ENCODE measurements at regions not wholly inside any gene's neighbourhood (a gene's known extent, or its start where the extent isn't known, plus 50 kb on each side); places are given as distances from the start of the nearest gene placed in this dataset.
"Not testable (repeated sequence)": the region's sequence is repeated elsewhere in the genome, so short reads cannot be mapped to it uniquely, and the experiment has no call there.

DNA sequence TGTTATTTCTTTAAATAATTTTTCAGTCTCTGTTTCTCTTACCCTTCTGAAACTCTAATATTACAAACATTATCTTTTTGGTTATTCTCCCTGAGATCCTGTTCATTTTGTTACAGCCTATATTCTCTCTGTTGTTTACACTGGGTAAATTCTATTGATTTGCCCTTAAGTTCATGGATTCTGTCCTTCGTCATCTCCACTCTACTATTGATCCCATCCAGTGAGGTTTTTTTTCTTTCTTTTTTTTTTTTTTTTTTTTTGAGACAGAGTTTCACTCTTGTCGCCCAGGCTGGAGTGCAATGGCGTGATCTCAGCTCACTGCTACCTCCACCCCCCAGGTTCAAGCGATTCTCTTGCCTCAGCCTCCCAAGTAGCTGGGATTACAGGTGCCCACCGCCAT lies 393.9 kb downstream of the ZNF674 start:
- DNase-seq = not testable (repeated sequence)

DNA sequence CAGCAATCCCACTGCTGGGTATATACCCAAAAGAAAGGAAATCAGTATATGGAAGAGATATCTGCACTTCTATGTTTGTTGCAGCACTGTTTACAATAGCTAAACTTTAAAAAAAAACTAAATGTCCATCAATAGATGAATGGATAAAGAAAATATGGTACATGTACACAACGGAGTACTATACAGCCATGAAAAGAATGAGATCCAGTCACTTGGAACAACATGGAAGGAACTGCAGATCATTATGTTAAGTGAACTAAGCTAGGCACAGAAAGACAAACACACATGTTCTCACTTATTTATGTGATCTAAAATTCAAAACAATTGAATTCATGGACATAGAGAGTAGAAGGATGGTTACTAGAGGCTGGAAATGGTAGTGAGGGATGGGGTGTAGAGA lies 400.7 kb downstream of the ZNF674 start:
- DNase-seq = no peak

DNA sequence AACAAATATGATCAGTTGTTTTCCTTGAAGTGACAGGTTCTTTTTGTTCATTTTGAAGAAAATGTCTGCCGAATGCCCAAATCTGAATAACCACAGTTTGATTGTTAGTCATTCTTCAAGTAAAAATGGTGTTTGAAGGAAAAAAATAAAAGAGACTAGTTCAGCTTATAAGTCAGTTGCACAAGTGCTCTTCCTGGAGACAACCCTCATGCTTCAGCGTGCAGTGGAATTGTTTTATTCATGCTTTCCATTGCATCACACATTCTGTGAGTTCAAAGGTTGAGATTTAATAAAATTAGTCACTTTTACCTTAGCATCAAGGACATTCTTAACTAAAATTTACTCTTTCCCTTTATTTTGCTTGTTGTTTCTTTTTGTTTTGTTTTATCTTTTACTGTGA lies 404.9 kb downstream of the ZNF674 start:
- no peak for DNase-seq

DNA sequence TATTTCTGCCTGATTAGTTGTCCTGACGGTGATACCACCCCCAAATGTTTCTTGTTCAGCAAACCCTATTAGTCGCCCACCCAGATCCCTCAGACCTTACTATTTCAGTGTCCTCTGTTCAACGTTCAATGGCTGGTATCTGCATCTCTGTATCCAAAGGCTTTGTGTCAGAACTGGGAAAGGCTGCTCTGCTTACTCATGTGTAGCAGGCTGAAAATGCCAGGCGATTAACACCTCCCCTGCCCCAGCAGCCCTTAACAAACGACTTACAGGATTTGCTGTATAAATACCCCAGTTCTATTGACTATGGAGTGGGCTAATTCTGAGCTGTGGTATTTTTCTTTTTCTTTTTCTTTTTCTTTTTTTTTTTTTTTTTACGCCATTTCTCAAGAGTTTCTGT lies 415.0 kb downstream of the ZNF674 start:
- no peak for DNase-seq

DNA sequence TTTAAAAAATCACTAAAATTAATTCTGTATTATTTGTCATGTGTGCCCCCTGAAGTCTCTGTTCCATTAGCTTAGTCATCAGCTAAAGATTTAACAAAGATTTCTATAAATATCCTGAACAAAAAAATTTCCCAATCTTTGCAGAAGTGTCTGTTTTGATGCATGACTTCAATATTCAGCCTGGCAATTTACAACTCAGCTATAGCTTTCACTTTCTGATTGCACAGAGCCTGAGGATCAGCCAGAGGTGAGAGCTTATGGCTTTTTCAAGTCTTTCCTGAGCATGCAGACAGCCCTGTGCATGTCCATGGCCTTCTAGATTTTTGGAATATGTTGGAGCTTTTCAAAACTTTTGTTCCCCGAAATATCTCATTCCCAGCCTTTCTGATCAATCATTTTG lies 420.1 kb downstream of the ZNF674 start:
- no peak for DNase-seq

DNA sequence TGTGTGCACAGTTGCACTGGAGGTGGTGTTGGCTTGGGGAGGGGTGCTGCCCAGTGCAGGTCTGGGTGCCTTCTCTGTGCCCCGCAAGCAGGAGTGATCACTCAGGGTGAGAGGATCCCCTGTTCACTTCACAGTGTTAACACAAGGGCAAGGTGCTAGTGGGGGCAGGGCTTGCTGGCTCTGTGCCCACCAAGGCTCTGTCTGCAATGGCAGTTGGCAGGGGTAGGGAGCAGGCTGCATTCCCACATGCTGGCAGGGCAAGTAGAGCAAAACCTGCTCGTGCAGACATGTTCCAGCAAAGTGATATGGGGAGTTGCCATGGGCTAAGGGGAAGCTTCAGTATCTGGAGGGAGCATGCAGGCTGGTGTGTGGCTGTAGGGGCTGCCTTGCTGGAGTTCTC lies 428.0 kb downstream of the ZNF674 start:
- DNase-seq = no peak

DNA sequence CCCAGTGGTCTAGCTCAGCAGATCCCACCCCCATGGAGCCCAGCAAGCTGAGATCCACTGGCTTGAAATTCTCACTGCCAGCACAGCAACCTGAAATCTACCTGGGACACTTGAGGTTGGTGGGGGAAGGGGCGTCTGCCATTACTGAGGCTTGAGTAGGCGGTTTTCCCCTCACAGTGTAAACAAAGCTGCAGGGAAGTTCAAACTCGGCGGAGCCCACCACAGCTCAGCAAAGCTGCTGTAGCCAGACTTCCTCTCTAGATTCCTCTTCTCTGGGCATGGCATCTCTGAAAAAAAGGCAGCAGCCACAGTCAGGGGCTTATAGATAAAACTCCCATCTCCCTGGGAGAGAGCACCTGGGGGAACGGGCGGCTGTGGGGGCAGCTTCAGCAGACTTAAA lies 457.9 kb downstream of the ZNF674 start:
- DNase-seq = not testable (repeated sequence)

DNA sequence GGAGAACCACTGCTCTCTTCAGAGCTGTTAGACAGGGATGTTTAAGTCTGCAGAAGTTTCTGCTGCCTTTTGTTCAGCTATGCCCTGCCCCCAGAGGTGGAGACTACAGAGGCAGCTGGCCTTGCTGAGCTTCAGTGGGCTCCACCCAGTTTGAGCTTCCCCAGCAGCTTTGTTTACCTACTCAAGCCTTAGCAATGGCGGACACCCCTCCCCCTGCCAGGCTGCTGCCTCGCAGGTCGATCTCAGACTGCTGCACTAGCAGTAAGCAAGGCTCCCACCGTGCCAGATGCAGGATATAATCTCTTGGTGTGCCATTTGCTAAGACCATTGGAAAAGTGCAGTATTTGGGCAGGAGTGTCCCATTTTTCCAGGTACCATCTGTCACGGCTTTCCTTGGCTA lies 465.1 kb downstream of the ZNF674 start:
- DNase-seq = not testable (repeated sequence)

DNA sequence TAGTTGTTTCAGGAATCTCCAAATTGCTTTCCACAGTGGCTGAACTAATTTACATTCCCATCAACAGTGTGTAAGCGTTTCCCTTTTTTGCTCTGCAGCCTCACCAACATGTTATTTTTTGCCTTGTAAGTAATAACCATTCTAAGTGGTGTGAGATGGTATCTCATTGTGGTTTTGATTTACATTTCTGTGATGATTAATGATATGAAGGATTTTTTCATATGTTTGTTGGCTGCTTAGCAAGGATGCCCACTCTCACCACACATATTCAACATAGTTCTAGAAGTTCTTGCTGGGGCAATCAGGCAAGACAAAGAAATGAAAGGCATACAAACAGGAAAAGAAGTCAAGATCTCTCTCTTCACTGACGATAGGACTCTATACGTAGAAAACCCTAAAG lies 472.4 kb downstream of the ZNF674 start:
- DNase-seq = no peak

DNA sequence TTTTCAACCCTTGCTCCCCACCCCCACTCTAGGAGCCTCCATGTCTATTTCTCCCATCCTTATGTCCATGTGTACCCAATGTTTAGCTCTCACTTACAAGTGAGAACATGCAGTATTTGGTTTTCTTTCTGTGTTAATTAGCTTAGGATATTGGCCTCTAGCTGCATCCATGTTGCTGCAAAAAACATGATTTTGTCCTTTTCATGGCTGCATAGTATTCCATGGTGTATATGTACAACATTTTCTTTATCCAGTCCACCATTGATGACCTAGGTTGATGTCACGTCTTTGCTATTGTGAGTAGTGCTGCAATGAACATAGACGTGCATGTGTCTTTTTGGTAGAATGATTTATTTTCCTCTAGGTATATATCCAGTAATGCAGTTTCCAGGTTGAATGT lies 472.8 kb downstream of the ZNF674 start:
- DNase-seq = no peak

DNA sequence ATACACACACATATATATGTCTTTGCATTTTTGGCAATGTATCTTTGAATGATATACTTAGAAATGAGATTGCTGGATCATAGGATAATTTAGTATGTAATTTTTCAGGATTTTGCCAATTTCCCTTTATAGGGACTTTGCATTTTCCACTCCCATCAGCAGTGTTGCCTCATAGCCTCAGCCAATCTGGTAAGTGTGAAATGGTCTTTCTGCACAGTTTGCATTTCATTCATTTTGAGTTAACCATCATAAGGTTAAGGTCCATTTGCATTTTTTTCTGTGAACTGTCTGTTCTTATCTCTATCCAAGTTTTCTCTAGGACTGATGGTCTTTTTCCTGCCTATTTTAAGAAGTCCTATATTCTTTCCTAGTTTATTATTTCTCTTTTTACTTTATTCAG lies 474.8 kb downstream of the ZNF674 start:
- no peak for DNase-seq

DNA sequence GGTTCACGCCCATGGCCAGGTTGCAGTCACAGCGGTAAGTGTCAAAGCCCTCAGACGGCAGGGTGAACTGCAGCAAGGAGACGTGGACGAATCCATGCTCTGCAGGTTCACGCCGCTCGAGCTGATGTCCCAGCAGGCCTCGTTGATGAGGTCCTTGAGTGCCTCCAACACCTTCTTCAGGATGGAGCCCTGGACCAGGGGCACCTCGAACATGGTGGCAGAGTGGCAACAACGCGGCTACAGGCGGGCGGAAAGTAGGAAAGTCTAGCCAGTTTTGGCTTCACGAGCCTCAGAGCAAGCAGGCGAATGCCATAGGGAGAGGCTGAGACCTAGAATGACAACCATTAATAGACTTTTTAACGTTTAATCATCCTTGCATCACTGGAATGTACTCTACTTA lies 485.9 kb downstream of the ZNF674 start:
- DNase-seq = no peak

DNA sequence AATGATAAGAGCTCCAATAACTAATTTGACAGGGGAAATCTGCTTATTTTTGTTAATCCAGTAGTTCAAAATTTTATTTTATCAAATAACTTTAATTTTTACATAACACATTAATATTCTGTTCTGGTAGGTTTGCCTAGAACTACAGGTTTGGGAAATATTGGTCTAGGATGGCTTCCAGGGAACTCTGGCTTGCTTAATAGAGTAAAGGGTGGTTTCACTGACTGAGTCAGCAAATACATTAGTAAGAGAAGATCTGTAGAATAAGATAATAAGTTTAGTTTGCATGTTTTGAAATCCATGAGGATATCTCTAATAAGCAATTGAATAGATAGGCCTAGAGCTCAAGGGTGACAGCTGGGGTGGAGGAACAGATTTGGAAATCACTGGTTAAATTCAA lies 500.7 kb downstream of the ZNF674 start:
- DNase-seq = no peak

DNA sequence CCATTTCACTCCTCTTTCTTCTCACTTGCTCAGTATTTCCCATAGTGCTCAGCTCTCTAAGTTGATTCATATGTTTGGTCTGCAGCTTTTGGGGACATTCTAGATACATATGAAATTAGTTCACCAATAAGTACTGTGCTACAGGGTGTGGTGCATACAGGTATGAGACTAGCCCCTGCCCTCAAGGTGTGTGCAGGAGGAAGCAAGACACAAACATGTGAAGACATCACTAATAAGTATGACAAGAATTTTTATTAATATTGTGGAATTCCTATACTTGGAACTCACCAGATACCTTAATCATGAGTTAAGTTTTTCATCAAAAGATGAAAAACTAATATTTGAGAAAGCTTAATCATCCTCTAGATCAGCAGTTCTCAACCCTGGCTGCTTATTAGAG lies 505.2 kb downstream of the ZNF674 start:
- DNase-seq = no peak

DNA sequence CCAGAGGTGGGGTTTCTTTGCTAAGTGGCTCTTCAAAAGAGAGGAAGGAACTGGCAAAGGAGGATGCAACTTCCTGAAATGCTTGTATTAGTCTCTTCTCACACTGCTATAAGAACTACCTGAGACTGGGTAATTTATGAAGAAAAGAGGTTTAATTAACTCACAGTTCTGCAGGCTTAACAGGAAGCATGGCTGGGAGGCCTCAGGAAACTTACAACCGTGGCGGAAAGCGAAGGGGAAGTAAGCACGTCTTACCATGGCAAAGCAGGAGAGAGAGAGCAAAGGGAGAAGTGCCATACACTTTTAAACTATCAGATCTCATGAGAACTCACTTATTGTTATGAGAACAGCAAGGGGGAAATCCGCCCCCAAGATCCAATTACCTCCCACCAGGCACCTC lies 505.7 kb downstream of the ZNF674 start:
- DNase-seq = no peak

DNA sequence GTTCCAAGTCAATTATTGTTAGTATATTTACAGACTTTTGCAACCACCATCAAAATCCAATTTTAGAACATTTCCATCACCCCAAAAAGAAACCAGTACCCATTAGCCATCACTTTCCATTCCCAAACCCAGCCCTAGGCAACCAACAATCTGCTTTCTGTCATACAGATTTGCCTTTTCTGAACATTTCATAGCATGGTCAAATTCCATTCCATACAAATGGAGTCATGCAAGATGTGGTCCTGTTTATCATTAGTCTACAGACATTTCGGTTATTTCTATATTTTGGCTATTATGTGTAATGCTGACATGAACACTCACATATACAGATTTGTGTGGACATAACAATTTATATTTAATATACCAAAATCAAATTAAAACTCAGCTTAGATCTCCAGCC lies 508.7 kb downstream of the ZNF674 start:
- DNase-seq = no peak

DNA sequence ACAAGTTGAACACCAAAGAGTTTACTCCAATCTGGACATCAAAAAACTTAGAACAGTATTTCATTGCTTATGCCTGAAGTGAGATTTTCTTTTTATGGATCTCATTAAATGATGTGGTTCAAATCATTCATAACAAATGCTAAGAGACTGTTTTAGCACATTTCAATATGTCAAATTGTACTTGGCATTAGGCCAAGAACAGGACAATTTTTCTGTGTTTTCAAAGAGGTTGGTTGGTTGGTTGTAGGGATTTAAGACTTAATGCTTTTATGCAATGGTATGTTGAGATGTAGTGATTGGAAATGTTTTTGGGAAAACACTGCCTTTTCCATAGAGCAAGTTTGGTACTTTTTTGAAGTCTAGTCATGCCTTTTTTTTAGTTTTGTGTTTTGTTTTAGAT lies 510.4 kb downstream of the ZNF674 start:
- no peak for DNase-seq

DNA sequence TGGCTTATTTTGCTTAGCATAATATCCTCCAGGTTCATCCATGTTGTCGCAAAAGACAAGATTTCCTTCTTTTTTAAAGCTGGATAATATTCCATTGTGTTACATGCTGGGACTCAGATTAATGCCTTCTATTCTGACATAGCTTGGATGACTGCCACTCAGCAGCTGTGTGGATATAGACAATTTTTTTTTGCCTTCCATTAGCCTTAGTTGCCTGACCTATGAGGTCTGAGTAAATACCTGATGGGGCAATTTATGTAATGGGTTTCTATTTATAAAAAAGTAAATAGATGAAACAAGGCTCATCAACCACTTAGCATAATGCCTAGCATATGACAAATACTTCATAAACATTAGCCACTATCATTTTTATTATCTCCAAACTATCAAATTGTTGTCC lies 515.4 kb downstream of the ZNF674 start:
- DNase-seq = no peak

DNA sequence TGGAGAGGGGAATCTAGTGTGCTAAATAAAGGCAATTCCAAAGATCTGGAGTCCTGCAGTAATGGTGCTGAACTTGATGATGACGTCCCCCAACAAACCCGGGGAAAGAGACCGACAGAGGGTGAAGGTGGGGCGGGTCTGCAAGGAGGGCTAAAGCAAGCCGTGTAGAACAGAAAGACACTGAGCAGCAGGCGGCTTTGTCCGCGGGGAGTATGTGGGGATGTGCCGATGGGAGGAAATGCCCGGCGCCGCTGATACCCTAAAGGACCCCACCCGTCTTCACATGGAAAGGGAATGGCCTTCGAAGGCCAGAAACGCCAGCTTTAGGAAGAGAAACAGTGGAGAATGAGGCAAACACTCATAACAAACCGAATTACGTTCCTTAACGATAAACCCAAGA lies 528.9 kb downstream of the ZNF674 start:
- no peak for DNase-seq

DNA sequence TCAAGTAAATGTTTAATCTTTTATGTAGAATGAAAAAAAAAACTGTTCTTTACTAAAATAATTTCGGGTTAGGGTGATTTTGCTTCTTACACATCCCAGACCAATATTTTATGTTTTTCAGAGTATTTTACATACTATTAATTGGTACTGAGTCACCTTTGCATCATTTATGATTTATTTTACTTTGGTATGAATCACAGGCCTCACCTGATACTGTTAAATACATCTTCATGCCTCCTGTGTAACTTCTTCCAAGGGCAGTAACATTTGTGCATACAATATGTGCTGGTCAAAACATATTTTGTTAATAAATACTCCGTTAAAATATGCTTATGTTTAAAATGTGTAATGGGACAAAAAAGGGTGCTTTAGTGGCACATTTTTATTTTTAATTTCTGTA lies 529.6 kb downstream of the ZNF674 start:
- DNase-seq = no peak

DNA sequence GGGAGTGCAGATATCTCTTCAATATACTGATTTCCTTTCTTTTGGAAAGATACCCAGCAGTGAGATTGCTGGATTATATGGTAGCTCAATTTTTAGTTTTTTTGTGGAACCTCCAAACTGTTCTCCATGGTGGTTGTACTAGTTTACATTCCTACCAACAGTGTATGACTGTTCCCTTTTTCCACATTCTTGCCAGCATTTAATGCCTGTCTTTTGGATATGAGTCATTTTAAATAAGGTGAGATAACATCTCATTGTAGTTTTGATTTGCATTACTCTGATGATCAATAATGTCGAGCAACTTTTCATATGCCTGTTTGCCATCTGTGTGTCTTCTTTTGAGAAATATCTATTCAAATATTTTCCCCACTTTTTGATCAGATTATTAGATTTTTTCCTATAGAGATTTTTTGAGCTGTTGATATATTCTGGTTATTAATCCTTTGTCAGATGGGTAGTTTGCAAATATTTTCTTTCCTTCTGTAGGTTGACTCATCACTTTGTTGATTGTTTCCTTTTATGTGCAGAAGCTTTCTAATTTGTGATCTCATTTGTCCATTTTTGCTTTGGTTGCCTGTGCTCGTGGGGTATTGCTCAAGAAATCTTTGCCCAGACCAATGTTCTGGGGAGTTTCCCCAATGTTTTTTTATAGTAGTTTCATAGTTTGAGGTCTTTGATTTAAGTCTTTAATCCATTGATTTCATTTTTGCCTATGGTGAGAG lies 552.7 kb downstream of the ZNF674 start:
- DNase-seq = no peak

DNA sequence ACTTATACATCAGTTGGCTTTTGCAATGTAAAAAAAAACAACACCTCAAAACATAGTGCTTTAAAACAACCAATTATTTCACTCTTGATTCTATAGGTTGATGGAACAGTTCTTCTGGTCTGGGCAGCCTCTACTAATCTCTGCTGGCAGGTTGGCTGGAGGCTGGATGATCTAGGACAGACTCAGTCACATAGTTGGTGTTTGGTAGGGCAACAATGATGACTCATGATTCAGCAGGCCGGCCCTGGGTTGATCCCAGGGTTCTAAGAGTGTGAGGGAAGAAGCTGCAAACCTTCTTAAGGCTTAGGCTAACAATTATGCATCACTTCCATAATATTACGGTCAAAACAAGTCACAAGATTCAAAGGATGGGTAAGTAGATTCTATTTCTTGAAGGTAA lies 558.2 kb downstream of the ZNF674 start:
- DNase-seq = no peak

DNA sequence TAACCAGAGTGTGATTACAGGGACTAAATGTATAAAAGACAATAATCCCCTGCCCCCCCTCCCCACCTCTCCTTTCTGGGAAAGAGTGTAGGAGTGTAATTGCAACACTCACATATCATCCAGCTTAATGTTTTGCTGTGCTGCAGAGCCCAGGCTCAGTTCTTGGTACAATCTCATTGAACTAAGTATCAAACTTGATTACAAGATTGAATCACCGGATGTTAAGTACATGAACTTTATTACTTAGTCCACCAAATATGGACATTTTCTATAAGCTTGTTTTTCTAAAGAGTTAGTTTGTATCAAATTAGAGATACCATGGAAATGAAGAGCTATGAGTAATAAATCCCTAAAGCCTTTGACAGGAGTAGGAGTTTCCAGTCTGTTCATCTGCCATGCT lies 559.1 kb downstream of the ZNF674 start:
- no peak for DNase-seq

DNA sequence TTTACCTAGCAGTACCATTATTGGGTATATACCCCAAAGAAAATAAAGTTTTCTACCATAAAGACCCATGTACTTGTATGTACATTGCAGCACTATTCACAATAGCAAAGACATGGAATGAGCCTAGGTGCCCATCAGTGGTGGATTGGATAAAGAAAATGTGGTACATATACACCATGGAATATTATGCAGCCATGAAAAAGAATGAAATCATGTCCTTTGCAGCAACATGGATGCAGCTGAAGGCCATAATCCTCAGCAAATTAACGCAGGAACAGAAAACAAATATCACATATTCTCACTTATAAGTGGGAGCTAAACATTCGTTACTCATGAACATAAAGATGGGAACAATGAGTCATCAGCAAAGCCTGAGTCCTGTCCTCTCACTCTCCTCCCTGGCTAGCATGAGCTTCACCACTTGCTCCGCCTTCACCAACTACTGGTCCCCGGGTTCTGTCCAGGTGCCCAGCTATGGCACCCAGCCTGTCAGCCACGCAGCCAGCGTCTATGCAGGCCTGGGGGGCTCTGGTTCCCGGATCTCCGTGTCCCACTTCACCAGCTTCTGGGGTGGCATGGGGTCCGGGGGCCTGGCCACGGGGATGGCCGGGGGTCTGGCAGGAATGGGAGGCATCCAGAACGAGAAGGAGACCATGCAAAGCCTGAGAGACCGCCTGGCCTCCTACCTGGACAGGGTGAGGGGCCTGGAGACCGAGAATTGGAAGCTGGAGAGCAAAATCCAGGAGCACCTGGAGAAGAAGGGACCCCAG lies 562.1 kb downstream of the ZNF674 start:
- DNase-seq = not testable (repeated sequence)

DNA sequence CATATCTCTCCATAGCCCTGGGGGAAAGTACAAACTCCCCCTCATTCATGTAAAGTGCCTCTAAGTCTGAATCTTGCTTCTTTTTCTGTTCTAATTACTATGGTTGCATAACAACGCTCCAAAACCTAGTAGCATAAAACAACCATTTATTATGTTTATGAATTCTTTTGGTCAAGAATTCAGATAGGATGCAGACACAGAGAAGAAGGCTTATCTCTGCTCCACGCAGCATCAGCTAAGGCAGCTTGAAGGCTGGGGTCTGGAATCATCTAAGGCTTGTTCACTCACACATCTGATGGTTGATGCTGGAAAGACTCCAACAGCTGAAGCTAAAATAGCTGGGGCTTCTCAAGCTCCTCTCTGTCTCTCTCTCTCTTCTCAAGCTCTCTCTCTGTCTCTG lies 564.5 kb downstream of the ZNF674 start:
- DNase-seq = no peak
